K562 (cell line): ENCODE measurements at regions not wholly inside any gene's neighbourhood (a gene's known extent, or its start where the extent isn't known, plus 50 kb on each side); places are given as distances from the start of the nearest gene placed in this dataset.

Experiments used
- ARID2 ChIP-seq: fragments of 450-650 bp; IDR thresholded peaks from 2 replicates; pipeline ENCODE4 v1.6.1; 2017; ENCODE audit warnings: antibody characterized with exemption, mild to moderate bottlenecking
- BRF2 ChIP-seq: IDR thresholded peaks from 3 replicates; pipeline ENCODE4 v1.6.1; 2011; ENCODE audit warnings: borderline replicate concordance, mild to moderate bottlenecking; ENCODE audit not compliant: insufficient read length, insufficient read depth
- CBFA2T2 ChIP-seq: fragments of 450-650 bp; conservative IDR thresholded peaks from 2 replicates; pipeline ENCODE4 v1.6.1; 2017; ENCODE audit warnings: mild to moderate bottlenecking
- CUX1 ChIP-seq: fragments of 200-800 bp; sonication (Bioruptor generic); IDR thresholded peaks from 2 replicates; pipeline ENCODE4 v1.6.1; 2016; ENCODE audit warnings: missing genetic modification characterization, missing compliant biosample characterization
- GTF3C2 ChIP-seq: IDR thresholded peaks from 3 replicates; pipeline ENCODE4 v1.6.1; 2011; ENCODE audit warnings: borderline replicate concordance, mild to moderate bottlenecking, moderate library complexity; ENCODE audit not compliant: insufficient read length; ENCODE audit errors: extremely low read depth
- HNRNPK ChIP-seq: fragments of 200-400 bp; formaldehyde crosslinking; IDR thresholded peaks from one replicate; pipeline ENCODE4 v1.6.1; 2018; ENCODE audit warnings: mild to moderate bottlenecking, low read depth, low read length; ENCODE audit not compliant: poor library complexity, severe bottlenecking
- HNRNPL ChIP-seq: fragments of 200-400 bp; formaldehyde crosslinking; IDR thresholded peaks from 2 replicates; pipeline ENCODE4 v1.6.1; 2017; ENCODE audit warnings: low read depth, mild to moderate bottlenecking, low read length
- KLF1 ChIP-seq: fragments of 450-650 bp; IDR thresholded peaks from 2 replicates; pipeline ENCODE4 v1.6.1; 2016; ENCODE audit warnings: missing genetic modification characterization, missing compliant biosample characterization
- NCOA6 ChIP-seq: fragments of 450-650 bp; IDR thresholded peaks from 2 replicates; pipeline ENCODE4 v1.6.1; 2017; ENCODE audit warnings: mild to moderate bottlenecking
- SMARCA4 ChIP-seq: fragments of 450-650 bp; IDR thresholded peaks from 2 replicates; pipeline ENCODE4 v1.6.1; 2016
- SUPT5H ChIP-seq: fragments of 450-650 bp; IDR thresholded peaks from 2 replicates; pipeline ENCODE4 v1.6.1; 2016
- USF2 ChIP-seq: sonication (generic); formaldehyde crosslinking; IDR thresholded peaks from 2 replicates; pipeline ENCODE4 v1.5.0; 2020; ENCODE audit warnings: missing genetic modification reagents
- ZNF444 ChIP-seq: fragments of 250-450 bp; sonication (Bioruptor Pico); IDR thresholded peaks from 2 replicates; pipeline ENCODE4 v1.4.0; 2020; ENCODE audit warnings: mild to moderate bottlenecking, moderate library complexity
- ZSCAN32 ChIP-seq: fragments of 450-650 bp; formaldehyde crosslinking; IDR thresholded peaks from 2 replicates; pipeline ENCODE4 v1.4.0; 2020; ENCODE audit warnings: mild to moderate bottlenecking, moderate library complexity

DNA sequence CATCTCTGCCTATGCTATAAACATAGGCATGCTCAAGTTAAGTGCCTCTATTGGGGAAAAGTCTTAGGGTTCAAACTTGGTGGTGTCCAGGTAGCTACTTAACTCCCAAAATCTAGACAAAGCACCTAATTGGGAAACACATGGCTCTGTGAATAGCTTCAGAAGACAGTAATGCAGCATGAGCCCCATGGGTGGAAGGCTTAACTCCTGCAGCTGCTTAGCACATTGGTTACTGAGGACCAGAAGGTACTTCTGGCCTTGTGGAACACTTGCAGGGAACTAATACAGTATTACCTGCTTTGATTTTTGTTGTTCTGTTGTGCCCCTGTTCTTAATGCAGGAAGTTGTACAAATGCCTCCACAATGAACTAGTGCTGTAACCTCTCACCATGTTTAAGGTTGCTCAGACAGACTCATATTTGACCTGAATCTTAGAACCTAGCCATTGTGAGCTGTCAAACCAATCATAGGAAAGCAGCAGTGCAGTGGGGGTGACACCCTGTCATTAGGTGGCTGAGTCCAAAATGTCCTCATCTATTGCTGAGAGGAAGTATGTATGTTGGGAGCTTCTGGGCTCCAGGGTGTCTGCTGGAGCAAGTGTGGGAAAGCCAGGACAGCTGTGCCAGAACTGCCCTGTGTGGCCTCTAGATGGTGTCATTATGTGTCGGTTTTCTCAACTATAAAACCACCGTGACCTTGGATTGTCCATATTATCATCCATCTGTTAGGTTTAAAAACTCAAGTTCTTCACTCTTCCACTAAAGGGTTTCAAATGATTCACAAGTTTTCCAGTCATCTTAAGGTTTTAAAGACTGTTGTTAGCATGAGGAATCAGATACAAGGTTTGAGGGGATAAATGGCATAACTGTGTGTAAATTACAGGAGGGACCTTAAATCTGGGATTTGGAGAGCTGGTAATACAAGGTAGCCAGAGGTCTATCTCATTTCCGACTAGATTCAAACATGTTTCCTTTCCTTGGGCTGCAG lies 69.9 kb upstream of the WDR1 start (continued):
- TF ChIP-seq BRF2 (no peak), NCOA6 (no peak), SUPT5H (no peak), HNRNPK (no peak), ZSCAN32 (CRISPR knock-in tag) (0 out of 2 replicates have a peak, but pooled peaks have one; percentile 41), KLF1 (tag) (no peak), CBFA2T2 (no peak), HNRNPL (no peak), CUX1 (no peak; the same call in 1 of the 2 replicates), SMARCA4 (no peak), ZNF444 (CRISPR knock-in tag) (no peak), ARID2 (no peak), USF2 (CRISPR knock-in tag) (no peak), GTF3C2 (no peak)
